Activated CD4-positive, alpha-beta memory T cell treated with anti-CD3 and anti-CD28 coated beads, Interleukin-2, amount 10 ng/mL, durations not matched to agents 7 days and 5 days (primary cell): ENCODE measurements at regions not wholly inside any gene's neighbourhood (a gene's known extent, or its start where the extent isn't known, plus 50 kb on each side); places are given as distances from the start of the nearest gene placed in this dataset.

Source experiments
- CTCF ChIA-PET: fragments of 350-600 bp; sonication (Branson Sonifier 250); formaldehyde crosslinking; loops from one replicate; lab custom pipeline; 2021; ENCODE audit warnings: antibody characterized with exemption, inconsistent platforms; lab: Charles Lee
- POLR2A ChIA-PET: fragments of 350-600 bp; sonication (Branson Sonifier 250); formaldehyde crosslinking; loops from one replicate; lab custom pipeline; 2021; ENCODE audit warnings: antibody characterized with exemption; lab: Charles Lee
- DNase-seq: peaks from one replicate; pipeline ENCODE4 v3.0.0-alpha.2; 2020
- H3K27ac Mint-ChIP-seq: one replicate; pipeline ENCODE4 v1.8.0; 2021; ENCODE audit warnings: mild to moderate bottlenecking, mixed read lengths
- H3K27me3 Mint-ChIP-seq: one replicate; pipeline ENCODE4 v1.8.0; 2021; ENCODE audit warnings: mixed read lengths
- H3K36me3 Mint-ChIP-seq: one replicate; pipeline ENCODE4 v1.8.0; 2021; ENCODE audit warnings: low read depth, mixed read lengths
- H3K4me1 Mint-ChIP-seq: one replicate; pipeline ENCODE4 v1.8.0; 2021; ENCODE audit warnings: mixed read lengths
- H3K4me3 Mint-ChIP-seq: one replicate; pipeline ENCODE4 v1.8.0; 2021; ENCODE audit warnings: mild to moderate bottlenecking, mixed read lengths
- H3K9me3 Mint-ChIP-seq: one replicate; pipeline ENCODE4 v1.8.0; 2021; ENCODE audit warnings: mixed read lengths

DNA sequence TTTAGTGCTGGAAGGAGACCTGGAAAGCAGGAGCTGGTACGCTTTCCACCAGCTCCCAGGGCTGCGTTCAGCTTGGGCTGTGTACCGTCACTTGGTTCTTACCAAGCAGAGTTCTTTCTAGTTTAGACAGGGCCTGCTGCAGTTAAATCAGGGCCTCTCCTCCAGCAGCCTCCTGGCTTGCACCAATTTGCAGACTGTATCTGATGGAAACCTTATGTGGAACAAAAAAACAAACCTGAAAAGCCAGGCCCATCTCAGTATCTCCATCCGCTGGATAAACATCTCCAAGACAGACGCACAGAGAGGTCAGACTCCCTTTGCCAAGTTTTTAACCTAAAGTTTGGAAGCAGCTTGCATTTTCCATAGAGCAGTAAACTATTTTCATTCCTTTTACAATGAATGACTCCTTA lies 288.6 kb upstream of the SORL1-AS1 start:
- DNase-seq, result no peak
- Mint-ChIP-seq H3K27me3 (no peaks in the 10 kb centered on the region), H3K9me3 (peaks cover 3% of the 10 kb centered on the region), H3K4me1 (no peaks in the 10 kb centered on the region), H3K4me3 (no peak overlapping the region), H3K27ac (no peak overlapping the region), H3K36me3 (no peaks in the 10 kb centered on the region)
- POLR2A ChIA-PET, result no interaction called here
- CTCF ChIA-PET, result no interaction called here

DNA sequence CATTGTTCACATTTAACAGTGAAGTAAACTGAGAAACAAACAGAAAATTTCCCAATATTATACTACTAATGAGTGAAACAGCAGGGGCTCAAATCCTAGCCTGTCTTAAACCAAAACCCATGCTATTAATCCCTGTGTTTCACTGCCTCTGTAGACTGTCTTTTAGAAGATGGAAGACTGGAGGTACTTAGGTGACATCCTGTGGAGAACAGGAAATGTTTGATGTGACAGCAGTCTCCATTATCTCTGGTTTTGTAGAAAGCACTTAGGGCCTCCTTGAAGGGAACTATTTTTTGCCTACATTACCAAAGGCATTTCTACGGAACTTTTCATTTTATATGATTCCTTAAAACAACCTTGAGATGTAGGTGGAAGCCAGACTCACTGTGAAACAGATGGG lies 288.1 kb upstream of the SORL1-AS1 start:
- no peaks in the 10 kb centered on the region for H3K27me3 Mint-ChIP-seq
- POLR2A ChIA-PET, result no interaction called here
- H3K9me3 Mint-ChIP-seq, result peaks cover 3% of the 10 kb centered on the region
- no peak for DNase-seq
- CTCF ChIA-PET, result no interaction called here
- H3K27ac Mint-ChIP-seq, result no peak overlapping the region
- H3K4me3 Mint-ChIP-seq, result no peak overlapping the region
- H3K4me1 Mint-ChIP-seq, result no peaks in the 10 kb centered on the region
- no peaks in the 10 kb centered on the region for H3K36me3 Mint-ChIP-seq

DNA sequence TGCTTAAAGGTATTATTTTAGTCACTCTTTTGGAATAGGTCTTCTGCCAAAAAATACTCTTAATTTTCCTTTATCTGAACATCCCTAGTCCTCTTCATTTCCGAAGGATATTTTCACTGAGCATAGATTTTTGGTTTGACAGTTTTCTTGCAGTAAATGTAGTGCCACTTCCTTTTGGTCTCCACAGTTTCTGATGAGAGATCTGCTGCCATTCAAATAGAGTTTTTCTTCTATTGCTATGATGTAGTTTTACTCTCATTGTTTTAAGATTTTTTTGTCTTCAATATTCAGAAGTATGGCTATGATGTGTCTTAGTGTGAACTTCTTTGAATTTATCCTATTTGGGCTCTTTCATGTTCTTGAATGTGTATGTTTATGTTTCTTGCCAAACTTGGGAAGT lies 281.1 kb upstream of the SORL1-AS1 start:
- no peak overlapping the region for H3K4me3 Mint-ChIP-seq
- H3K27me3 Mint-ChIP-seq, result peaks cover 4% of the 10 kb centered on the region
- H3K36me3 Mint-ChIP-seq, result no peaks in the 10 kb centered on the region
- H3K9me3 Mint-ChIP-seq, result no peaks in the 10 kb centered on the region
- ChIA-PET POLR2A (no interaction called here), CTCF (no interaction called here)
- H3K4me1 Mint-ChIP-seq, result no peaks in the 10 kb centered on the region
- no peak overlapping the region for H3K27ac Mint-ChIP-seq
- no peak for DNase-seq

DNA sequence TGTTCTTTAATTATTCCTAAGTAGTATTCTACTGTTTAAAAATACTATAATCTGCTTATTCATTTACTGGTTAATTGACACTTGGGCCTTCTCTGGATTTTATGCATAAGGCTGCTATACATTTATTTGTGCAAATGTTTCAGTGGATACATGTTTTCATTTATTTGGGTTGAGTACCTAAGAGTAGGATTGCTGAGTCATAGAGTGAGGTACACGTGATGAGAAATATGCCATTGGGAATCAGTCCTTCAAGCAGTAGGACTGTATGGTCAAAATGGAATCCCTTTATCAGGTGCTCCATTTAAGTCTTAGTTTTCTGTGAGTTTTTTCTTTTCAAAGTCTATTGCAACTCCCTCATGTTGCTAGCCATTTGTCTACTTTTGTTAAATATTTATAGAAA lies 275.2 kb upstream of the SORL1-AS1 start:
- Mint-ChIP-seq H3K9me3 (no peaks in the 10 kb centered on the region), H3K4me1 (no peaks in the 10 kb centered on the region), H3K27me3 (peaks cover 16% of the 10 kb centered on the region), H3K4me3 (no peak overlapping the region), H3K36me3 (no peaks in the 10 kb centered on the region), H3K27ac (no peak overlapping the region)
- ChIA-PET POLR2A (no interaction called here), CTCF (no interaction called here)
- no peak for DNase-seq

DNA sequence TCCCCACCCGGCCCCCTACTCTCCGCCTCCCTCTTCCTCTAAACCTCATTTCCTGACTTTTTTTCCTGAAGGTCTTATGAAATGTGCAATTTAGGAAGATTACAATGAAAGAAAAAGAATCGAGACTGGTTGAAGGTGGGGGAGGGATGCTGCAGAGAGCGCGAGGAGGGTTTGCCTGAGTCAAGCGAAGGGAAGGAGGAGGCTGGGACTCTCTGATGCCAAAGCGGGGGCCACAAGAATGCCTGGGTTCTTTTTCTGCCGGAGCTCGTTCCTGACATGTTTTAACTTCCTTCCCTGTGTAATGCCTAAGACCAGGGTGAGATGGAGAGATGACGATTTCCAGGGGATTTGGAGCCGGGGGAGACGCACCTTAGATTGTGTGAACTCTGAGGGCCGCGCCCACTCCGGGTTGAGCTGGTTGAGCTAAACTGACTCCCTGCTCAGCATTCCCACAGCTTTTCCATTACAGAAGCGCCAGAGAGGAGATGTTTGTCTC lies 270.5 kb upstream of the SORL1-AS1 start:
- Mint-ChIP-seq H3K4me3 (no peak overlapping the region), H3K9me3 (no peaks in the 10 kb centered on the region), H3K27ac (no peak overlapping the region), H3K4me1 (no peaks in the 10 kb centered on the region), H3K27me3 (peaks cover 21% of the 10 kb centered on the region), H3K36me3 (no peaks in the 10 kb centered on the region)
- ChIA-PET CTCF (no interaction called here), POLR2A (no interaction called here)
- DNase-seq, result no peak

DNA sequence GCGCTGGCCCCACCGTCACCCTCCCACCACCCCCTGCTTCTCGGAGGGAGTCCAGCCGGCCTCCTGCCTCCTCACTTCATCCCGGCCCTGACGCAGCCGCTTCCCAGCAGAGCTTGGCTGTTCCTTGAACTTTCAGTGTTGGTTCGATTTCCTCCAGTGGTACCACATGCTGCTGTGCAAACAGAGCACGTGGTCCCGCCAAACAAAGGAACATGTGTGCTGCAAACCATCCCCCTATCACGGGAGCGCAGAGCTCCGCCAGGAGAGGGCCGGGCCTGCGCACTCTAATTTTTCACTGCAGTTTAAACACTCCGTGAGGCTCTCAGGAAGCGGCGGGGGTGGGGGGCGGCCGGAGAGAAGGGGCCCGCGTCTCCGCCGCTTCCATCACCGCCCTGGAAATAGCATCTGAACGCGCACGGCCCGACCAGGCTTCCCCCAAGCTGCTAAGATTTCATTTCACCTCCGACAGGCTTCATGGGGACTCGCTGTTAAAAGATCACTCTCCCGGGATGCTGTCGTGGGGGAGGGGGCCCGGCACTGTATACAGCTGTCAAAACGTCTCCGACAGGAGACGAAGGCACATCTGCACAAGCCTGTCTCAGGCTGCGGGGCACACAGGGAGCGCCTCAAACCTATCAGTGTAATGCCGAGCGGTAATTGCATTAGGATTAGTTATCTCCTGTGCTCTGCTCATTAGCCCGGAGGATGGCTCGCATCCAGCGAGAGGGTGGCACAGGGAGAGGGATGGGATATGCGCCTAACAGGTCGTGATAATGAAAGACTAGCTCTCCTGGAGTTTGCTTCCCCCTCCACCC lies 269.9 kb upstream of the SORL1-AS1 start:
- no peak overlapping the region for H3K4me3 Mint-ChIP-seq
- DNase-seq, result no peak
- ChIA-PET CTCF (no interaction called here), POLR2A (no interaction called here)
- H3K36me3 Mint-ChIP-seq, result no peaks in the 10 kb centered on the region
- no peak overlapping the region for H3K27ac Mint-ChIP-seq
- no peaks in the 10 kb centered on the region for H3K9me3 Mint-ChIP-seq
- H3K4me1 Mint-ChIP-seq, result no peaks in the 10 kb centered on the region
- H3K27me3 Mint-ChIP-seq, result peaks cover 21% of the 10 kb centered on the region

DNA sequence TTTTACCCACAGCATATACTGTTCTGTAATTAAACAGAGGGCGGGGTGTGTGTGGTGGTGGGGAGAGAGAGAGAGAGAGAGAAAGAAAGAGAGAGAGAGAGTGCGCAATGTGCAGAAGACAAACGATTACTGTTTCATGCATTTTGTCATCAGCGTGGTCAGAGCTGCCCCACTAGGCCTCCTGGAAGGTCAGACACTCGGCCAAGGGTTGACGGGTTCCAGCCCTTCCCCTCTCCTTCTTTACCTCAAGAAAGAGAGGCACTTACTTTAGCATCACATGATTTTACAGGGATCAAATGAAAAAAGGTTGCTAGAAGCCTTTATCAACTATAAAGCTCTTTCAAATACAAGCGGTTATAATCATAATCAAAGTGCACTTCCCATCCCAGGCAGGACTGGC lies 269.2 kb upstream of the SORL1-AS1 start:
- Mint-ChIP-seq H3K4me3 (no peak overlapping the region), H3K4me1 (no peaks in the 10 kb centered on the region), H3K36me3 (no peaks in the 10 kb centered on the region), H3K9me3 (no peaks in the 10 kb centered on the region), H3K27me3 (peaks cover 21% of the 10 kb centered on the region), H3K27ac (no peak overlapping the region)
- no peak for DNase-seq
- CTCF ChIA-PET, result no interaction called here
- POLR2A ChIA-PET, result no interaction called here

DNA sequence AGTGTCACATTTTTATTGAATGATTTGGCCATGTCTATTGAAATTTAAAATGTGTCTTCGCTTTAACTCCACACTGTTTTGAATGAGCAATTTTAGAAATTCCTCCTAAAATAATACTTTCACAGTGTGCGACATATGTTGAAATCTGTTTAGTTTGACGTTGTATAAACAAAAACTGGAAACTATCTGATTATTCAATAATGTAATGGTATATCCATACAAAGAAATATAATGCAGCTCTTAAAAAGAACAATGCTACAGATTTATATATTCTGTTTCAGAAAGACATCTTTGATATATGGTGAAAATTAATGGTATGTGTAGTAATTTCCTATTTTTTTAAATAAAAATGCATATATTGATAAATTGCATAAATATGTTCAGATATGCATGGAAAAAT lies 268.7 kb upstream of the SORL1-AS1 start:
- DNase-seq, result no peak
- H3K4me1 Mint-ChIP-seq, result no peaks in the 10 kb centered on the region
- H3K9me3 Mint-ChIP-seq, result no peaks in the 10 kb centered on the region
- no peak overlapping the region for H3K4me3 Mint-ChIP-seq
- no peaks in the 10 kb centered on the region for H3K36me3 Mint-ChIP-seq
- ChIA-PET POLR2A (no interaction called here), CTCF (no interaction called here)
- no peak overlapping the region for H3K27ac Mint-ChIP-seq
- H3K27me3 Mint-ChIP-seq, result peaks cover 21% of the 10 kb centered on the region

DNA sequence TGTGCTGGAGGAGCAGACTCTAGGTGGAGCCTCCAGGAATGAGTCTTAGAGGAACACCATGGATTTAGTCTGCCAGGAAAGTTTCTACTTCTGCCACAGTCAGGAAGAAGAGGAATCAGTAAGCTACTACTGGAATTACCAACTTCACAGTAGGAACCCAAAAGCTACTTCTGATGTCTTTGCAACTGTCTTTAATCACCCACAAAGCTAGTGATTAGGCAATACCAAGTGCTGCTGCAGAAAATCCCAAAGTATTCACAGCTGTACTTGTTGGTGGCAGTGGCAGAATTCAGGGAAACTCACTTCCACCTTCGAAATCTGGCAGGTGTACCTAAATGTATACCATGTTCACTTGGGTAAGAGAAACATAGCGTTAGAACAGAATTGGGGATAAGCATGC lies 264.5 kb upstream of the SORL1-AS1 start:
- Mint-ChIP-seq H3K4me3 (no peak overlapping the region), H3K4me1 (no peaks in the 10 kb centered on the region), H3K27me3 (peaks cover 7% of the 10 kb centered on the region), H3K27ac (no peak overlapping the region), H3K9me3 (no peaks in the 10 kb centered on the region), H3K36me3 (no peaks in the 10 kb centered on the region)
- no peak for DNase-seq
- ChIA-PET POLR2A (no interaction called here), CTCF (no interaction called here)

DNA sequence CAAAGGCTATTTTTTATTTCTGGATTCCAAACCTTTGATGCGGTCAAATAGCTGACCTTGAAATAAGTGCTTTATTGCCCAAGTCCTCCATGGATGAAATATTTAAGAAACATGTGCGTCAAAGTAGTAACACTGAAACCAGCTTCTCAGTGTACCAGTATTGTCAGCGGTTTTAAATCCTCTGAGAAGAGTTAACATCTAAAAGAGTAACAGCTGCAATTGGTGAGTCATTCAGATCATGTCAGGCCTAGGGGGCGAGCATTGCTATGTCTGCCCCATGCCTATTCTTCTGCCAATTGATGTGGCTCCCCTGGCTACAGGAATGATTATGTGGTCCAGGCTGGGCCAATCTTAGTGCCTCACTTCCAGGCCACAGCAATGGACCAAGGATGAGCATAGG lies 263.3 kb upstream of the SORL1-AS1 start:
- no peak overlapping the region for H3K27ac Mint-ChIP-seq
- H3K27me3 Mint-ChIP-seq, result peaks cover 2% of the 10 kb centered on the region
- H3K36me3 Mint-ChIP-seq, result no peaks in the 10 kb centered on the region
- H3K9me3 Mint-ChIP-seq, result no peaks in the 10 kb centered on the region
- POLR2A ChIA-PET, result no interaction called here
- no peak for DNase-seq
- CTCF ChIA-PET, result no interaction called here
- H3K4me1 Mint-ChIP-seq, result no peaks in the 10 kb centered on the region
- H3K4me3 Mint-ChIP-seq, result no peak overlapping the region

DNA sequence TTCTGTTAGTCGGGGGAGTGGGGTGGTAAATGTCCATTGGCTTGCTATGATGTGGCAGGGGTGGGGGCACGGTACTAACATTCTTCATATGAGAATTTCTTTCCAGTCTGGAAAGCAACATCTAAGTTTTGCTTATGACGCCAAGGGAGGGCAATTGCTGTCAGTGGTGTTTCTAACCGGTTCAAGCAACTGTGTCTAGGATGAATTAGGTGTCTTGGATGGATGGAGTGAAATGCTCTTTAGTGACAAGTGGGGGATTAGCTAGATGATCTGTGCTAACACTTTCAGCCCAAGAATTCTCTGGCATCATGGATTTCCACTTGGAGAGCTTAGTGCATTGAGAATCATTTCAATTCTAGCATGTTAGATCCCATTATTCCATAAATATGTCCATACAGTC lies 262.6 kb upstream of the SORL1-AS1 start:
- H3K4me1 Mint-ChIP-seq, result no peaks in the 10 kb centered on the region
- no peaks in the 10 kb centered on the region for H3K27me3 Mint-ChIP-seq
- no peak for DNase-seq
- POLR2A ChIA-PET, result no interaction called here
- H3K4me3 Mint-ChIP-seq, result no peak overlapping the region
- no peaks in the 10 kb centered on the region for H3K36me3 Mint-ChIP-seq
- CTCF ChIA-PET, result no interaction called here
- no peaks in the 10 kb centered on the region for H3K9me3 Mint-ChIP-seq
- H3K27ac Mint-ChIP-seq, result no peak overlapping the region

DNA sequence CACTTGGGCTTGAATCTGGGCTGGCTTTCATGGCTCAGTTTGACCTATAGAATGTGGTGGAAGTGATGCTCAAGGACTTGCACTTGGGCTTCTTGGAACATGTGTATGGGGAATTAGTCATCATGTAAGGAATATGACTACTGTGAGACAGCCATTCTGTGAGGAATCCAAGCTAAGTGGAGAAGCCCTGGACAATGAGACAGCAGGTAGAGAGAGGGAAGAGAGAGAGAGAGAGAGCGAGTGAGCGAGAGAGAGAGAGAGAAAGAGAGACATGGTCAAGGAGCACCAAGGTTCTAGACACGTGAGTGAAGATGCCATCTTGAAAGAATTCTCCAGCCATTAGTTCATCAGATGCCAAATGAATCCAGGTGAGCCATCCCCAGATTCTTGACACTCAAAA lies 261.6 kb upstream of the SORL1-AS1 start:
- H3K27ac Mint-ChIP-seq, result no peak overlapping the region
- no peak for DNase-seq
- CTCF ChIA-PET, result no interaction called here
- H3K4me1 Mint-ChIP-seq, result no peaks in the 10 kb centered on the region
- H3K36me3 Mint-ChIP-seq, result no peaks in the 10 kb centered on the region
- POLR2A ChIA-PET, result no interaction called here
- H3K9me3 Mint-ChIP-seq, result no peaks in the 10 kb centered on the region
- H3K4me3 Mint-ChIP-seq, result no peak overlapping the region
- no peaks in the 10 kb centered on the region for H3K27me3 Mint-ChIP-seq

DNA sequence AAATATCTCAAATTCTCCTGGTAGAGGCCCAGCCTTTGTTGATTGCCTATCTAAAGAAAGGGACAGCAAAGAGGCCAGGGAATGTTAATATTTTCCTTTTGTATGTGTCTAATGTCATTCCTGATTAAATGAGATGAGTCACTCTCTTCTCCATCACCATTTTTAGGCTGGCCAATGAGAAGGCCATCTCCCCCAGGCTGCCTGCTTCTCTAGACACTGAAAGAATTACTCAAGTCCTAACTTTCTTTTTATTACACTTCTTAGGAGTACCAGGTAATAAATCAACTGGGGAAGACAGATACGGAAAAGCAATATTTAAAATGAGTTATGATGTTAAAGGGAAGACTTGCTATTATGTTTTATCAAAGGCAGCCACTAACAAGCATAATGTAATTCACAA lies 259.2 kb upstream of the SORL1-AS1 start:
- H3K27me3 Mint-ChIP-seq, result no peaks in the 10 kb centered on the region
- no peaks in the 10 kb centered on the region for H3K36me3 Mint-ChIP-seq
- no peak overlapping the region for H3K27ac Mint-ChIP-seq
- POLR2A ChIA-PET, result no interaction called here
- no peaks in the 10 kb centered on the region for H3K4me1 Mint-ChIP-seq
- H3K9me3 Mint-ChIP-seq, result no peaks in the 10 kb centered on the region
- no peak overlapping the region for H3K4me3 Mint-ChIP-seq
- CTCF ChIA-PET, result no interaction called here
- DNase-seq, result no peak

DNA sequence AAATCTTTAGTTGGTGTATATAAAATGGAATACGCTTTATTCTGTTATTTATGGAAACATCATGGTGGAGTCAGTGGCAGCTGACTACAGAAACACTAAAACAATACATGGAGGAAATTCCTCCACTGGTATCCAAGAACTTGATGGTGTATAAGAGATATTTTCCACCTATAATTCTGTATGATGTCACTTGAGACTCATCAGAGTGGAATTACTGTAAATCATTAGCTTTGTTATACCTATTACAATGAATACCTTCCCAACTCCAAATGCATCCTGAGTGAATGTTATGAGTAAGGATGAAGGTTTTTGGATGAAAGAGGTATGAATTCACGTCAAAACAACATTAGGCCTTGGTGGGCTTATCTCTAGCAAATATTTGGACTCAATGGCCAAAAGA lies 258.5 kb upstream of the SORL1-AS1 start:
- Mint-ChIP-seq H3K27ac (no peak overlapping the region), H3K27me3 (no peaks in the 10 kb centered on the region), H3K36me3 (no peaks in the 10 kb centered on the region), H3K4me3 (no peak overlapping the region), H3K4me1 (no peaks in the 10 kb centered on the region), H3K9me3 (no peaks in the 10 kb centered on the region)
- DNase-seq, result no peak
- ChIA-PET CTCF (no interaction called here), POLR2A (no interaction called here)
